ENCODE measurements at regions not wholly inside any gene's neighbourhood (a gene's known extent, or its start where the extent isn't known, plus 50 kb on each side); places are given as distances from the start of the nearest gene placed in this dataset.

DNA sequence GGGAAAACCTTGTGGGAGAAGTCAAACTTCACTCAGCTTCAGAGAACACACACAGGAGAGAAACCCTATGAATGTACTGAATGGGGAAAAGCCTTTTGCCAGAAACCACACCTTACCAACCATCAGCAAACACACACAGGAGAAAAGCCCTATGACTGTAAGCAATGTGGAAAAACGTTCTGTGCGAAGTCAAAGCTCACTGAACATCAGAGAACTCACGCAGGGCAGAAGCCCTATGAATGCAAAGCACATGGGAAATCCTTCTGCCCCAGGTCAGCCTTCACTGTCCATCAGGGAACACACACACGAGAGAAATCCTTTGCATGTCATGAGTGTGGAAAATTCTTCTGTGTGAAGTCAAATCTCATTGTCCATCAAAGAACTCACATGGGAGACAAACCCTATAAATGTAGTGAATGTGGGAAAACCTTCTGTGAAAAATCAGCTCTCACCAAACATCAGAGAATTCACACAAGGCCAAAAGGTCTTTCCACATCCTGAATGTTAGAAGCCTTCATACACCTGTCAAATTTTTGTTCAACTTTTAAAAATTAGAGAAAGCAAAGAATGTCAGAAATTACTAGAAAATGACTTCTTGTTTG is 199.4 kb downstream of the SMIM20 start:
- DNase-seq (ENCODE audit: missing footprints): no peak
- no peak for ATAC-seq
- intact Hi-C loops (cut with DNase I): no loop called here

DNA sequence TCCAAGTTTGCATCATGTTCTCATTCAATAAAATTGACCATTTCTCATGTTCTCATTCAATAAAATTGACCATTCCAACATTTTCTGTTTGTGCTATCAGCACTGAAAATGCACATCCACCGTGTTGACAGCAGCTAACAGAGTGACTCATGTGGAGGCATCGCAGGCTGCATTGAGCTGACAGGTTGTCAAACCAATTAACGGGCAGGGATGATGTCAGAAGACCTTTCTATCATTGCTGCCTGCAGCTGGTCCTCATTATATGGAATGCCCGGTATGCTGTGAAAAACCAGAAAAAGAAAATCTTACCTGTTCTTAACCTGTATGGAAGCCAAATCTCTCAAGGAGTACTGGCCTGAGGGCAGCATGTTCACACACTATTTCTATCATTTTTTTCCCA is 202.0 kb downstream of the SMIM20 start:
- no peak for DNase-seq (ENCODE audit: missing footprints)
- no peak for ATAC-seq
- intact Hi-C loops (cut with DNase I): no loop called here

DNA sequence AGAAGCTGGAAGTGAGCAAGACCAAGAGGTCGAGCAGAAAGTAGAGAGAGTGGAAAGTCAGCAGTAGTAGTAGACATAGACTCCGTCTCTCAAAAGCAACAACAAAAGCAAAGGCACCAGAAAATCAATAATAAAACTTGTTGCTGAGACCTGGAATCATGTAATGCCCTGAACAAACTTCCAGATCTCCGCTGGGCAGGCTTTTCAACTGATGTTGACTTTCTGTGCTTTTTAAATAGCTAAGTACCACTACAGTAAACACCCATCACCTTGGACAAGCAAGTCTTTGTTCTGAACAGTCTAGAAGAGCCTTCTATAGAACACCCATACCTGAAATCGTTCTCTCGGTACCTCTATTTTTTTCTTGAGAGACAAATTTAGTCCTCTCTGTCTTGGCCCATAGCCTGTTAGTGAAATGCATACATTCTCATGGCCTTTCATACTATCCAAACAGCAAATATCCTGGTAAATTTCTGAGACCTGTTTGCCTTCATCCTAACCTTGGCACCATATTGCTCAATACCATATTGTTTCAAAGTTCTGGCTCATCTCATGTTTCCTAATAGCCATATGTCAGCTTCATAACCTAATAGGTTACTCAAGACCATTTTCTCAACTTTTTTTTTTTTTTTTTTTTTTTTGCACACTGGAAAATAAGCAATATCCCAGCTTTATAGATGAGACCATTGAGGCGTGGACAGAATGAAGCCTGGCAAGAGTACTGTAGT is 200.6 kb upstream of the RBPJ start:
- intact Hi-C loops (cut with DNase I): no loop called here
- no peak for ATAC-seq
- DNase-seq (ENCODE audit: missing footprints): no peak

DNA sequence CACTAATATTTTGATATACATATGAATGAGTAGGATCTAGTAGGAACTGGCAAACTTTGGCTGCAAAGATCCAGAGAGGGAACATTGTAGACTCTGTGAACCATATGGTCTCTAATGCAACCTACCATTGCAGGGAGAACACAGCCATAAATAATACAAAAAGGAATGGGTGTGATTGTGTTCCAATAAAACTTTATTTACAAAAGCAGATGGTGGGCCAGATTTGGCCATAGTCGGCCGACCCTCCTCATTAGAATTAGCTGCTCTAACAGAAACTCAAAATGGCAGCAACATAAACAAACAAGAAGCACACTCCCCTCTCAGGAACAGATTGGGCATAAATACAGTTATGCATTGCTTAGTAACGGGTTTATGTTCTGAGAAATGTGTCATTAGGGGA is 198.1 kb upstream of the RBPJ start:
- intact Hi-C loops (cut with DNase I): no loop called here
- ATAC-seq (no peak), DNase-seq (ENCODE audit: missing footprints) (no peak)

DNA sequence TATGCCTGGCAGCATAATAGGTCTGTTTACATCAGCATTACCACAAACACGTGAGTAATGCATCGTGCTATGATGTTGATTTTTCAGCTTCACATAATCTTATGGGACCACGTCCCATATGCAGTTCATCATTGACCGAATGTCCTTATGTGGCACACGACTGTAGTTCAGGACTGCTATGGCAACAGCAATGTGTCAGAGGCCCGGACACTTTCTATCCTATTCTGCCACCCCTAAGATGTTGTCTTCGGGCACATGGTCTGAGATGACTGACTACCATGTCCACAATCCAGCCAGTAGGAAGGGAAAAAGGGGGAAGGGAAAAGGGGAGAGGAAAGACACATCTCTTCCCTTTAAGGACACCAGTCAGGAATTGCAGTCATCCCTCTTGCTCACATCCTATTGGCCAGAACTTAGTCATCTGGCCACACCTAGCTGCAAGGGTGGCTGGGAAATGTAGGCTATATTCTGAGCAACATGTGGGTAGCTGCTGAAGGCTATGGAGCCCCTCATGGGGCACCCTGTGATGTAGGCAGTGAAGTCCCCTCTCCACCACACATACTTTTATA is 196.0 kb upstream of the RBPJ start:
- intact Hi-C loops (cut with DNase I): no loop called here
- DNase-seq (ENCODE audit: missing footprints): no peak
- no peak for ATAC-seq

DNA sequence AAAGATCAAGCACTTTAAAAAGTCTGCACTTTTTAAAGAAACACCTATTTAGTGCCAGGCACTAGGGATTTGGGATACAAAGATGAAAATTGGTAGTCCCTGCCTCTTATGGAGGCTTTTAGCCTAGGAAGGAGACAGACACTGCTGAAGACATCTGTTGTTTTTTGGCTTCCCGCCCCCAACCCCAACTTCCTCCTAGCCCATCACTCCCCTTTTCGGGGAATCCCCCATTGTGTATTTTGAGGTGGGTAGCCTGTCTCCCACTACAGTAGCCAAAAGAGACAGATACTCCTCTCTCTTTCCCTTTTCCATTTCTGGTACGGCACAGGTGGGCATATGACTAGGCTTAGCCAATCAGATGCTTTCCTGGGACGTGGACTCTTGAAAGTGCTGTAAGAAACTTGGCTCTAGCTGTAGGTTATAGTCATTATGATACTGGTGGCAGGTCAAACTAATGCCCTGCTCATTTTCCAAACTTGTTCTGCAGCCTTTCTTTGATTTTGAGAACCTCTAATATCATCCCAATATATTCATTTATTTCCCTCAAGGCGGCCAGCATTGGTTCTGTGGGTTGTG is 194.6 kb upstream of the RBPJ start:
- intact Hi-C loops (cut with DNase I): no loop called here
- no peak for ATAC-seq
- no peak for DNase-seq (ENCODE audit: missing footprints)

DNA sequence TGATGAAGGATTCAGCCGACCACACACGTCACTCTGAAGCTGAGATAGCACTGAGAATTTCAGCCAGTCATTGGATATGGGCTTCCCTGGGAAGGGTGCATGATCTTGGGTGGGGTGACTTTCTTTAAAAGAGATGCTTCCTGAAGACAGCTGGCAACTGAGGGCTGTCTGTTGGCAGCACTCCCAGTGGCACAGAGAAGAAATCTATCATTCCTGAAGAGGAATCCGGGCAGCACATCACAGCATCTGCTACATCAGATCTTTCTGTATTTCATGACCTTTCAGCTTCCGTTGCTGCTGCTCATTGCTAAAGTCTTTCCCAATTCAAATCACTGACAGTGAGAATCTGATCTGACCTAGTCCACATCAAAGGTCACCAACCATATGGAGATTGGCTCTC is 193.8 kb upstream of the RBPJ start:
- ATAC-seq (no peak), DNase-seq (ENCODE audit: missing footprints) (no peak)
- intact Hi-C loops (cut with DNase I): no loop called here

DNA sequence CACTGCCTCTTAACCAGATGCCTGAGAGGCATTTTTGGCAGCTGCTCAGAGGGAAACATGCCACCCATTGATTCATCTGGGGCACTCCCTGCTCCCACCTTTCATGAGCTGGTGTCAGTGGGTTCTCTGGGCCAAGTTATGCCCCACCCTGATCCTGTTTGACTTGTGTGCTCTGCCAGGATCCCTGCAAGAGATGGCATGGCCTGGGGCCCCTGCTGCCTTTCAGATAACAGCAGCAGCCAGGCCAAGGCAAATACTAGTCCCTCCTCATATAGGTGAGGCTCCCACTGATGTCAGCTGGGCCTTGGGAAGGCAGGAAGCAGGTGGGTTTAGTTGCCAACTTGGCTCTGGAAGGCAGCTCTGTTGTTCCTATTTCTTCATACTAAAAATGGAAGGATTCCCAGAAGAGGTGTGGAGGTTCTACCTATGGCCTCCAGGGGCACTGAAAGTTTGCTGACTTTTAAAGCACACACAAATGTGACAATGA is 192.9 kb upstream of the RBPJ start:
- DNase-seq (ENCODE audit: missing footprints) (no peak), ATAC-seq (no peak)
- intact Hi-C loops (cut with DNase I): no loop called here

DNA sequence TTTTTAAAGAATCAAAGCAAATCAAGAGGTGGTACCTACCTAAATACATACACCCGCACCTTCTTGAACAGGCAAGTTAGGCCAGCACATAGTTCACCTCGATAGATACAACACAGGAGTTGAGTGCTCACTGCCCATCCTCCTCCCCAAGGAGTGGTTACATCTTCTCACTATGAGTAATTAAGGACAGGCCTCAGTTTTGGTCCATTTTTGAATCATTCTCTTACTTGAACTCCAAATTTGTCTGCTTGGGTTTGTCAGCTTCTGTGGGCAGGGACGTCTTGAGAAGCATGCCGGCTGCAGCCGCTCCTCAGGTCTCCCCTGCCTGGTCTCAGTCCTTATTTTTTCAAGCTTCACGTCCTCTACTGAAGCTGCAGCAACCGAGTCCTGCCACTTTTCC is 190.6 kb upstream of the RBPJ start:
- intact Hi-C loops (cut with DNase I): no loop called here
- ATAC-seq: no peak
- no peak for DNase-seq (ENCODE audit: missing footprints)

DNA sequence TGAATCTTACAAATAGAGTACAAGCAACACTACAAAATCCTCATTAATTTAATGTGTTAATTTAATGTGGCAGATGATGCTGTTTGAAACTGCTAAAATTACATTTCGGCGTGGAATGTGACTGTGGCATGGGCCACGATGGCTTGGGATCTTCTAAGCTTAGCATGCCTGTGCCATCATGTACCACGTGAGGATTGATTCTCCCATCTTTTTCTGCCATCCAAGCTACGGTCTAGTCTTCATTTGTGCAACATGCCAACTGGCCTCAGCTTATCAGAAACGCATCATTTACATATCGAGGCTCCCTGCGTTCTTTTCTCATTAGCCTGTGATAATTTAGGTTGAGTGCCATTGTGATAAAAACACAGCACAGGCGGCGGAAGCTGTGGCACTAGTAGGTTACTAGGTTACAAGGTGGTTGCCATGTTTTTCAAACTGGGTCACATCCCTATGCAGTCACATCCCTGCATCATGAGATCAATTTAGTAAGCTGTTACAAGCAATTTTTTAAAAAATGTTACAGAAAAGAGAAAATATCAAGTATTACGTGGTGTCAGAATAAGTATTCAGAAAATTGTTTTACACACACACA is 189.9 kb upstream of the RBPJ start:
- intact Hi-C loops (cut with DNase I): no loop called here
- ATAC-seq: no peak
- DNase-seq (ENCODE audit: missing footprints): no peak

DNA sequence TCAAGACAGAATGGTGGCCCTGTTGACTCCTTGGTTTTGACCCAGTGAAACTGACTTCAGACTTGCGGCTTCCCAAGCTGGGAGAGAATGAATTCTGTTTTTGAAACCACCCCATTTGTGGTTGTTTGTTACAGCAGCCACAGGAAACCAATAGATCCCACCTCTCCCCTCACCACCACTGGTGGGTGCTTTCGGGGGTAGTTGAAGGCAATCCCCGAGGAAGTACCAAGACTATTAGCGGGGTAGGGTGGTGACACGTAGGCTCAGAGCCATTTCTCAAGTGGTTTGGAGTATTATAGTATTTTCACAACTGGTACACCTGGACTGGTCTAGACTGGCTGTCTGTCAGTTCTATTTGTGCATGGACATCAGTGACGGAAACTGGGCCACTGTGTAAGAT is 189.1 kb upstream of the RBPJ start:
- intact Hi-C loops (cut with DNase I): no loop called here
- DNase-seq (ENCODE audit: missing footprints) (no peak), ATAC-seq (no peak)

DNA sequence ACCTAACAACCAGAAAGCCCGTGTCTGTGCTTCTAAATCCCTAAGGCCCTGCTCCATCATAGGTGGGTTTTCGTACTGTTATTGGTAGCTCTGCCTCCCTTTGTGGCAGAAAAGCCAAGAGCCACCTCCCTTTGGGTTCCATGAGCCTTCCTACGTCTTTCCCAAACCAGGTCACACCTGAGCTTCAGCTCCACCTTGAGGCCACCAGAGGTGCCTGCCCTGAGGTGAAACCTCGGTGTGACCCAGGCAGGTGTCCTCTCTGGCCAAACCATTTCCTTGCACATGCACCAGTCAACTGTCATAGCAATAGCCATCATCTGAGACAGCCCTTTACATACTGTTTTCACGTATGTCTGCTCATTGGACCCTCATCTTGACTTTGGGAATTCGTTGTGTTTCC is 188.0 kb upstream of the RBPJ start:
- intact Hi-C loops (cut with DNase I): no loop called here
- DNase-seq (ENCODE audit: missing footprints) (no peak), ATAC-seq (no peak)

DNA sequence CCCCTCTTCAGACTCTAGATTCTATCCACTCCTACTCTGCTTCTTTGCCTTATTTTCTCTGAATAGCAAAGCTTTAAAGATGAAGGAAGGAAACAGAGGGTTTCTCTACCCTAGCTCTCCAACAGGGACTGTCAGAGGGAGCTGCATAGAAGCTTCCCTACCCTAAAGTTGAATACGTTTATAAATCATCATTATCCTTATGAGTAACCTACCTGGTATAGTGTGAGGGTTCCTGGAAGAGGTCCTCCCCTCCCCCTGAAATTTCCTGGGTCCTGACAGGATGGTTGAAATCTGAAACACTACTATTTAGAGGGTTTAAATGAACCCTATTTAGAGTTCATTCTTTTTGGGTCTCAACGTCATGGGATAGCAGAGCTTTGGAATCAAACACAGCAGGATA is 187.0 kb upstream of the RBPJ start:
- intact Hi-C loops (cut with DNase I): no loop called here
- no peak for ATAC-seq
- no peak for DNase-seq (ENCODE audit: missing footprints)

DNA sequence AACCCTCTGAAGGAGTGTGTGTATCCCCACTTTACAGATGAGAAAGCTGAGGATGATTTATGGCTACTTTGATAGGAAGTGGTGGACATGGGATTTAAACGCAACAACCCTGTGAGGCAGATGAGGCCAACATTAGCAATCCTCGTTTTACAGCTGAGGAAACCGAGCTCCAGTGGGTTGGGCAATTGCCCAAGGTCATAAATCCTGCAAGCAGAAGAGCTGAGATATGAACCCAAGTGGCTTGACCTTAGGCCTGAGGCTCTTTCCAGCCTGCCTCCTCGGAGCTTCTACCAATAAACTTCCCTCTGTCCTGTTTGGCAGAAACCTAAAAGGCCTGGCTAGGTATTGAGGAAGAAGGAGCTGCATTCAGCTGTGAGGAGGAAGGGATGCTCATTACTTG is 185.5 kb upstream of the RBPJ start:
- intact Hi-C loops (cut with DNase I): no loop called here
- ATAC-seq (no peak), DNase-seq (ENCODE audit: missing footprints) (no peak)

DNA sequence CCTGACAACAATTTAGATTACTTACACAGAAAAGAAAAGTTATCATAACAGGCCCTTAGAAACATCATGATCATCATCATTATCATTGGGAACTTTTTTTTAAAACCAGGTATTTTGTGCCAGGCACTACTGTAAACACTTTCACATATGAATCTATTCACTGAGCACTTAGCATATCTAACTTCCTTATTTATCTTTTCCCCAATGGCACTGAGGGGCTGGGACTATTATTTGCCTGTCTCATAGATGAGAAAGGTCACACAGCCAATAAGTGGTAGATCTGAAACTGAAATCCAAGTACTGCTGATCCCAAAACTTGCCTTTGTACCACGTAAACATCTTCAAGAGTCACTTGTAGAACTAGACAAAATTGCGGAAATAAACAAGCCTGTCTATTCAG is 184.2 kb upstream of the RBPJ start:
- DNase-seq (ENCODE audit: missing footprints): no peak
- intact Hi-C loops (cut with DNase I): no loop called here
- no peak for ATAC-seq

DNA sequence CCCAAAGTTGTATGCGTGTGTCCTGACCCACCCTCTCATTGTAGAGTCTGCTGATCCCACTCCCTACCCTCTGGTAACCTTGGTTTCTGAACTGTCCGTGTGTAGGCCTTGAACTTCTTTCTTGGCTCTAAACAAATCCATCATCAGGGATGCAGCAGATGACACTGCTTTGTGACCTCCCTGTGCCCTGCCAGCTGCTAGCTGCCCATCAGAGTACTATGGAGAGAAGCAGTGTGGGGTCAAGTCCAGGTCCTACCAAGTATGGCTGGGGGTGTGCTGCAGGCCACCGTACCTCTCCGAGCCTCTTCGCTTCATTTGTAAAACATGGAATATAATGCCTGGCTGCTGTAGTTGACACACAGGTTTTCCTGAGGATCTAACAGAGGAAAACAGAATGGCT is 183.5 kb upstream of the RBPJ start:
- ATAC-seq (no peak), DNase-seq (ENCODE audit: missing footprints) (no peak)
- intact Hi-C loops (cut with DNase I): no loop called here

DNA sequence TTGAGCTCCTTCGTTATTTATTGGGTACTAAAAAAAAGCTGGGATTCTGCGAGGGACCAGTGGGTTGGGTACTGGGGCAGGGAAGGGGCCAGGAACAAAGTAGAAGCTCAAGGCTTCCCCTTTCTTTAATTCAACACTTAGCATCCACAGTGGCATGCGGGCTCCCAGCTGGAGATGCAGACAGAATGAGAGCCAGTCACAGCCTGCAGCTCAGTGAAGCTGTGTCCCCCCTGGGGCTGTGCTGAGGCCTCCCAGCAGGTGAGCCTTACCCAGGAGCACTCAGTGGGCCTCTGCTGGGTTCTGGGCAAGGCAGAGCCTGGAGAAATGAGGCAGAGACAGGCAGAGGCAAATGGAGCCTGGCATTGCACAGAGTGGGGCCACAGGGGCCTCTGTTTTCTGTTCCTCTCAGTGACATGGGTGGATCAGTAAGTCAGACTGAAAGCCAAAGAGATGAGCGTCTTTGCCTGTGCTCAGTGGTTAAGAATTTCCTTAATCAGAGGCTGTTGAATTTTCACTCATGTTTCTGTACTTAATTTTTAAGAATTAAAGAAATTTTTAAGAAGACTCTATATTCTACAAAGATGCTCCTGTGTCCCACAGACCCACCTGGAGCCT is 181.4 kb upstream of the RBPJ start:
- no peak for ATAC-seq
- intact Hi-C loops (cut with DNase I): no loop called here
- DNase-seq (ENCODE audit: missing footprints): no peak

DNA sequence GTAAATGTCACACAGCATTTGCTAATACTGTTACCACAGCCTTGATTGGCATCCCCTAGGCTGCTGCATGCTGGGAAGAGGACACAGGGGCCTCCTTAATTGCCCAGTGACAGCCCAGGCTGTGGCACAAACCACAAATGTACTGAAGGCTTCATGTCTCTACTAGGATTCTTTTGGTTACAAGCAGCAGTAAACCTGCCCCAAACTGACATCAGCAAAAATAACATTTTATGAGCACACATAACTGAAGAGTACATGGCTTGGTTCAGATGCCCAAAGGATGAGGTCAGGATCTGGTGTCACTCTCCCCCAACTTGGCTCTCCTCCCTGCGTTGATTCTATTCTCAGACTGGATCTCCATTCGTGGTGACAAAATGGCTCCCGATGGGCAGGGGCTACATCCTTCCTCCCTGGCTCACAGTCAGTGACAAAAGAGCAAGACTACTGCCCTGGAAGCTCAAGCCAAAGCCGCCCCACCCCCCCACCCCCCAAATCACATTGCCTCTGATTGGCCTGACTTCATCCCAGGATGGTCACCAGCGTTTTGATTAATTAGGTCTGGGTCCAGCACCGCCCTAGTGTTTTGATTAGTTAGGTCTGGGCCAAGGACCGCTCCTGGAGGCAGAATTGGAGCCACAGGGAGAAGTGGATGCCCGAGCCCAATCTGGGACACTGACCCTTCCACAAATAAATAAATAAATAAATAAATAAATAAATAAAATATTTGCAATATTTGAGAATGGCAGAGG is 180.5 kb upstream of the RBPJ start:
- intact Hi-C loops (cut with DNase I): no loop called here
- ATAC-seq (no peak), DNase-seq (ENCODE audit: missing footprints) (no peak)

Data from Right ventricle myocardium inferior (tissue), 1 donor.